ENCODE measurements at regions not wholly inside any gene's neighbourhood (a gene's known extent, or its start where the extent isn't known, plus 50 kb on each side); places are given as distances from the start of the nearest gene placed in this dataset.

GRCh38 chrX:92241249-92241648 is 462.1 kb downstream of the PCDH11X start (continued):
- TF ChIP-seq TCF7L2 (IDR thresholded peaks at IDR 0.05; ENCODE audit: borderline replicate concordance, extremely low read depth, insufficient read depth, insufficient read length) (no peak), CEBPB (IDR thresholded peaks at IDR 0.05; ENCODE audit: low read depth) (no peak), MAX (IDR thresholded peaks at IDR 0.05) (no peak), JUND (IDR thresholded peaks at IDR 0.05) (no peak), EZH2phosphoT487 (IDR thresholded peaks at IDR 0.05; ENCODE audit: borderline replicate concordance) (no peak), SP1 (IDR thresholded peaks at IDR 0.05; ENCODE audit: low read depth) (no peak), ELF1 (IDR thresholded peaks at IDR 0.05; ENCODE audit: borderline replicate concordance, low read depth) (no peak)

- no peaks in the 10 kb centered on the region for H3K9me2 ChIP-seq (ENCODE audit: insufficient read depth)
- CTCF ChIA-PET: no interaction called here
- H3K9me3 ChIP-seq (ENCODE audit: control insufficient read depth in 1 of 2, insufficient read depth in 1 of 2, low read depth in 1 of 2, low read length in 2 of 2): no peaks in the 10 kb centered on the region
- no peaks in the 10 kb centered on the region for H3K27me3 ChIP-seq (ENCODE audit: insufficient read depth, low read length)
- no peaks in the 10 kb centered on the region for H3K4me1 ChIP-seq (ENCODE audit: control insufficient read depth in 1 of 2, insufficient read depth in 2 of 2, low read length in 2 of 2)
- TF ChIP-seq REST (IDR thresholded peaks at IDR 0.05; ENCODE audit: low read depth) (no peak), CBX3 (IDR thresholded peaks at IDR 0.05; ENCODE audit: low read depth) (no peak), MAX (IDR thresholded peaks at IDR 0.05) (no peak), FOSL1 (IDR thresholded peaks at IDR 0.05; ENCODE audit: low read depth) (no peak), YY1 (IDR thresholded peaks at IDR 0.05; ENCODE audit: extremely low read depth, insufficient replicate concordance, low read depth, low read length) (no peak), CEBPB (IDR thresholded peaks at IDR 0.05; ENCODE audit: low read depth) (no peak), ZFX (IDR thresholded peaks at IDR 0.05) (no peak), ZNF274 (IDR thresholded peaks at IDR 0.05; ENCODE audit: low read depth, low read length) (no peak), SIN3A (IDR thresholded peaks at IDR 0.05; ENCODE audit: low read depth) (no peak), RAD21 (IDR thresholded peaks at IDR 0.05; ENCODE audit: low read depth) (no peak), CTCF (IDR thresholded peaks at IDR 0.05 in 2 of 3, conservative IDR thresholded peaks at IDR 0.05 in 1 of 3; ENCODE audit: borderline replicate concordance in 1 of 3, insufficient read depth in 1 of 3, low read depth in 2 of 3, low read length in 2 of 3) (no peak), JUND (IDR thresholded peaks at IDR 0.05) (no peak)
- H3K36me3 ChIP-seq (ENCODE audit: control insufficient read depth in 1 of 2, insufficient read depth in 2 of 2, low read length in 2 of 2): no peaks in the 10 kb centered on the region
- H3K79me2 ChIP-seq (ENCODE audit: insufficient read depth, low read length): no peaks in the 10 kb centered on the region
- no peak overlapping the region for H3K27ac ChIP-seq (ENCODE audit: low read depth, low read length)
- no peak overlapping the region for H3K4me2 ChIP-seq (ENCODE audit: low read length)
- no peak overlapping the region for H2AFZ ChIP-seq (ENCODE audit: low read depth, low read length, poor library complexity, severe bottlenecking)
- RAD21 ChIA-PET (ENCODE audit: low non-redundant PET in 1 of 2, low total read pairs in 2 of 2, uncharacterized antibody in 2 of 2, unreplicated experiment in 2 of 2): no interaction called here
- H3K9ac ChIP-seq (ENCODE audit: low read length): no peak overlapping the region
- H3K4me3 ChIP-seq (replicated peaks in 1 of 2; ENCODE audit: low read depth in 1 of 2, low read length in 2 of 2): no peak overlapping the region
- BruUV-seq (replicated peaks): no TSS peak
- no peaks in the 10 kb centered on the region for H4K20me1 ChIP-seq (ENCODE audit: insufficient read depth)
- DNase-seq (ENCODE audit: low read depth, low spot score): no peak
- POLR2A ChIA-PET: no interaction called here
- intact Hi-C loops (cut with micrococcal nuclease): no loop called here
- ATAC-seq: no peak
Measured at GRCh38 chrX:92247076-92247475, 467.9 kb downstream of the PCDH11X start.

All from HCT116 (cell line).